Prostate gland (tissue), 2 donors: ENCODE measurements at regions not wholly inside any gene's neighbourhood (a gene's known extent, or its start where the extent isn't known, plus 50 kb on each side); places are given as distances from the start of the nearest gene placed in this dataset.

ENCODE experiments used
- CTCF ChIP-seq, 4 experiments: fragments of 200-600 bp in 2 of 4; fragments of 450-650 bp in 2 of 4; sonication (generic) in 2 of 4; IDR thresholded peaks; 1 replicate in 3 of 4; 2 replicates in 1 of 4; pipeline ENCODE4 v1.5.1; 2016 to 2019; ENCODE audit warnings: antibody characterized with exemption in 4 of 4, mild to moderate bottlenecking in 2 of 4, moderate library complexity in 2 of 4
- POLR2A ChIP-seq: fragments of 450-650 bp; IDR thresholded peaks from one replicate; pipeline ENCODE4 v1.6.1; 2016; ENCODE audit warnings: antibody characterized with exemption, mild to moderate bottlenecking
- POLR2AphosphoS5 ChIP-seq: sonication (generic); formaldehyde crosslinking; IDR thresholded peaks from one replicate; pipeline ENCODE4 v1.6.1; 2017; ENCODE audit warnings: antibody characterized with exemption

GRCh38 chr14:76307786-76308780 is 67.9 kb upstream of the ESRRB start:
- TF ChIP-seq POLR2AphosphoS5, result no peak
- no peak for TF ChIP-seq CTCF (IDR thresholded peaks at IDR 0.05)
- TF ChIP-seq POLR2A, result no peak
